Gastrocnemius medialis (tissue), 4 donors: ENCODE measurements at regions not wholly inside any gene's neighbourhood (a gene's known extent, or its start where the extent isn't known, plus 50 kb on each side); places are given as distances from the start of the nearest gene placed in this dataset.

Experiments
- ATAC-seq, 2 donors: fragments of 150-250 bp; one replicate each; pipeline ENCODE4 v1.9.1; 2016
- DNase-seq, 2 donors: peaks; one replicate each; pipeline ENCODE4 v3.0.0-alpha.2; 2019
- H3K27ac ChIP-seq, 4 donors: fragments of 200-600 bp; sonication (generic); 1 replicate in 1 of 4; 2 replicates in 3 of 4; pipeline ENCODE4 v1.5.1; 2016 to 2018; ENCODE audit warnings: mild to moderate bottlenecking in 2 of 4, moderate library complexity in 1 of 4
- H3K27me3 ChIP-seq, 3 donors: fragments of 200-600 bp; sonication (generic) in 2 of 3; 1 replicate in 1 of 3; 2 replicates in 2 of 3; pipeline versions ENCODE4 v1.5.1 to v1.6.0; 2016 to 2019; ENCODE audit warnings: mild to moderate bottlenecking in 1 of 3, moderate library complexity in 1 of 3
- H3K36me3 ChIP-seq, 2 donors: fragments of 200-600 bp; sonication (generic) in 1 of 2; one replicate each; pipeline ENCODE4 v1.5.1; 2017 to 2018
- H3K4me1 ChIP-seq, 2 donors: fragments of 200-600 bp; sonication (generic) in 1 of 2; one replicate each; pipeline ENCODE4 v1.5.1; 2016 to 2017; ENCODE audit warnings: mild to moderate bottlenecking in 2 of 2
- H3K4me3 ChIP-seq, 4 donors: fragments of 200-600 bp; sonication (generic) in 3 of 4; 1 replicate in 1 of 4; 2 replicates in 3 of 4; pipeline ENCODE4 v1.5.1; 2016 to 2019; ENCODE audit warnings: mild to moderate bottlenecking in 2 of 4
- H3K9me3 ChIP-seq, 3 donors: fragments of 200-600 bp; sonication (generic) in 2 of 3; 1 replicate in 1 of 3; 2 replicates in 2 of 3; pipeline ENCODE4 v1.5.1; 2016 to 2019
- CTCF ChIP-seq, 5 experiments: fragments of 450-650 bp in 3 of 5; fragments of 200-600 bp in 2 of 5; sonication (generic) in 2 of 5; IDR thresholded peaks in 4 of 5; conservative IDR thresholded peaks in 1 of 5; 1 replicate in 4 of 5; 2 replicates in 1 of 5; pipeline ENCODE4 v1.5.1; 2016 to 2019; ENCODE audit warnings: antibody characterized with exemption in 5 of 5, mild to moderate bottlenecking in 3 of 5, moderate library complexity in 3 of 5
- POLR2A ChIP-seq, 2 donors: fragments of 450-650 bp; IDR thresholded peaks; one replicate each; pipeline ENCODE4 v1.6.1; 2017; ENCODE audit warnings: antibody characterized with exemption in 2 of 2, mild to moderate bottlenecking in 2 of 2, moderate library complexity in 2 of 2
- in situ Hi-C, 4 donors: fragments of 200-750 bp; cut with MboI; loops; one replicate each; pipeline versions ENCODE4 v1.15.0 to v1.8.0; 2017; ENCODE audit warnings: low sequenced_read_pairs in 4 of 4
- intact Hi-C: fragments of 100-400 bp; cut with DNase I; formaldehyde crosslinking; loops from one replicate; pipeline ENCODE4 v1.15.1; 2023; ENCODE audit warnings: low total_unique reads

- no peaks in the 10 kb centered on the region for H3K27me3 ChIP-seq
- no peak for TF ChIP-seq POLR2A (IDR thresholded peaks at IDR 0.05)
- no peak for TF ChIP-seq CTCF (IDR thresholded peaks at IDR 0.05 in 4 of 5, conservative IDR thresholded peaks at IDR 0.05 in 1 of 5)
- DNase-seq (no peak), ATAC-seq (no peak)
- no peak overlapping the region for H3K27ac ChIP-seq
- in situ Hi-C loops, result loop anchor here (10.0 to 25.0 kb wide), 3 partner anchors 97 to 989 kb away; partner anchors contain the start of gene FOXA2 (in 3 of the 4)
- intact Hi-C loops, result no loop called here
- H3K4me1 ChIP-seq, result no peaks in the 10 kb centered on the region
- no peaks in the 10 kb centered on the region for H3K9me3 ChIP-seq
- no peaks in the 10 kb centered on the region for H3K36me3 ChIP-seq
- H3K4me3 ChIP-seq, result no peak overlapping the region
Observed at GRCh38 chr20:22348010-22348409, 236.4 kb downstream of the FOXA2 start.

GRCh38 chr20:22346716-22347115 lies 237.7 kb downstream of the FOXA2 start:
- Histone ChIP-seq H3K27ac (no peak overlapping the region), H3K4me3 (no peak overlapping the region), H3K4me1 (no peaks in the 10 kb centered on the region), H3K27me3 (no peaks in the 10 kb centered on the region), H3K36me3 (no peaks in the 10 kb centered on the region), H3K9me3 (no peaks in the 10 kb centered on the region)
- DNase-seq (no peak), ATAC-seq (no peak)
- intact Hi-C loops (no loop called here), in situ Hi-C loops (loop anchor here (10.0 to 25.0 kb wide), 3 partner anchors 98 to 991 kb away; partner anchors contain the start of gene FOXA2 (in 3 of the 4))
- no peak for TF ChIP-seq CTCF (IDR thresholded peaks at IDR 0.05 in 4 of 5, conservative IDR thresholded peaks at IDR 0.05 in 1 of 5)
- no peak for TF ChIP-seq POLR2A (IDR thresholded peaks at IDR 0.05)

GRCh38 chr20:22343612-22344011 lies 240.8 kb downstream of the FOXA2 start:
- Histone ChIP-seq H3K9me3 (no peaks in the 10 kb centered on the region), H3K27ac (no peak overlapping the region), H3K36me3 (no peaks in the 10 kb centered on the region), H3K4me1 (no peaks in the 10 kb centered on the region), H3K4me3 (no peak overlapping the region), H3K27me3 (no peaks in the 10 kb centered on the region)
- ATAC-seq (no peak), DNase-seq (no peak)
- intact Hi-C loops (no loop called here), in situ Hi-C loops (loop anchor here (10.0 to 25.0 kb wide), 3 partner anchors 101 to 994 kb away; partner anchors contain the start of gene FOXA2 (in 3 of the 4))
- no peak for TF ChIP-seq CTCF (IDR thresholded peaks at IDR 0.05 in 4 of 5, conservative IDR thresholded peaks at IDR 0.05 in 1 of 5)
- TF ChIP-seq POLR2A (IDR thresholded peaks at IDR 0.05), result no peak

- no peak overlapping the region for H3K4me3 ChIP-seq
- H3K27ac ChIP-seq, result no peak overlapping the region
- no peaks in the 10 kb centered on the region for H3K36me3 ChIP-seq
- ATAC-seq, result no peak
- H3K9me3 ChIP-seq, result no peaks in the 10 kb centered on the region
- intact Hi-C loops (no loop called here), in situ Hi-C loops (loop anchor here (10.0 to 25.0 kb wide), 3 partner anchors 102 to 995 kb away; partner anchors contain the start of gene FOXA2 (in 3 of the 4))
- H3K4me1 ChIP-seq, result no peaks in the 10 kb centered on the region
- H3K27me3 ChIP-seq, result no peaks in the 10 kb centered on the region
- TF ChIP-seq CTCF (IDR thresholded peaks at IDR 0.05 in 4 of 5, conservative IDR thresholded peaks at IDR 0.05 in 1 of 5) (no peak), POLR2A (IDR thresholded peaks at IDR 0.05) (no peak)
- DNase-seq, result no peak
Observed at GRCh38 chr20:22342410-22342809, 242.0 kb downstream of the FOXA2 start.

GRCh38 chr20:22341508-22341907 lies 242.9 kb downstream of the FOXA2 start:
- in situ Hi-C loops, result loop anchor here (10.0 to 25.0 kb wide), 3 partner anchors 103 to 996 kb away; partner anchors contain the start of gene FOXA2 (in 3 of the 4)
- Histone ChIP-seq H3K4me1 (no peaks in the 10 kb centered on the region), H3K36me3 (no peaks in the 10 kb centered on the region), H3K27me3 (no peaks in the 10 kb centered on the region), H3K27ac (no peak overlapping the region), H3K9me3 (no peaks in the 10 kb centered on the region), H3K4me3 (no peak overlapping the region)
- DNase-seq (no peak), ATAC-seq (no peak)
- TF ChIP-seq CTCF (IDR thresholded peaks at IDR 0.05 in 4 of 5, conservative IDR thresholded peaks at IDR 0.05 in 1 of 5) (no peak), POLR2A (IDR thresholded peaks at IDR 0.05) (no peak)
- intact Hi-C loops, result no loop called here
